ENCODE measurements at regions not wholly inside any gene's neighbourhood (a gene's known extent, or its start where the extent isn't known, plus 50 kb on each side); places are given as distances from the start of the nearest gene placed in this dataset.

GRCh38 chr4:111681751-111682150 is 463.5 kb upstream of the FAM241A start:
- no peak for TF ChIP-seq EZH2 (IDR thresholded peaks at IDR 0.05; ENCODE audit: borderline replicate concordance, insufficient read depth, low read depth, low read length, poor library complexity, severe bottlenecking)
- no peak for TF ChIP-seq CTCF (IDR thresholded peaks at IDR 0.05)

Data from B cell (primary cell).